ENCODE measurements at regions not wholly inside any gene's neighbourhood (a gene's known extent, or its start where the extent isn't known, plus 50 kb on each side); places are given as distances from the start of the nearest gene placed in this dataset.

GRCh38 chr4:31169846-31170245 is 449.7 kb downstream of the PCDH7 start:
- no peak overlapping the region for H4K8ac ChIP-seq (ENCODE audit: extremely low read depth, insufficient read depth, low read length)
- no peak overlapping the region for H2BK20ac ChIP-seq (ENCODE audit: low read length)
- no peaks in the 10 kb centered on the region for H3K79me2 ChIP-seq (ENCODE audit: control insufficient read depth in 1 of 2, insufficient read depth in 2 of 2, low read length in 2 of 2)
- ChIA-PET POLR2A (ENCODE audit: partially characterized antibody) (no interaction called here), CTCF (ENCODE audit: partially characterized antibody) (interaction anchor here (0.6 kb wide), 1 partner anchor 345 kb away, joined by 3 read pairs; no protein-coding TSS in a partner anchor)
- no peak overlapping the region for H3K23ac ChIP-seq (ENCODE audit: insufficient read length)
- no peaks in the 10 kb centered on the region for H3K79me1 ChIP-seq (ENCODE audit: low read depth, low read length)
- H4K91ac ChIP-seq (replicated peaks; ENCODE audit: insufficient read length, low read length) = no peak overlapping the region
- no peaks in the 10 kb centered on the region; a peak in 1 of 7 replicates for H3K4me1 ChIP-seq (replicated peaks in 1 of 4; ENCODE audit: control insufficient read depth in 3 of 4, insufficient read depth in 4 of 4, low read length in 3 of 4)
- H3K4ac ChIP-seq (replicated peaks; ENCODE audit: insufficient read length, low read depth, low read length) = no peak overlapping the region
- H2AFZ ChIP-seq (ENCODE audit: low read length) = peak overlapping the region; percentile 87
- no peak overlapping the region for H2BK15ac ChIP-seq (ENCODE audit: low read length)
- no peak overlapping the region for H3K4me3 ChIP-seq (ENCODE audit: extremely low read depth in 1 of 4, insufficient read depth in 2 of 4, low read depth in 3 of 4, low read length in 4 of 4)
- no peak overlapping the region for H3K9ac ChIP-seq (replicated peaks in 1 of 4; ENCODE audit: extremely low read depth in 1 of 4, low read depth in 3 of 4, low read length in 3 of 4)
- no peaks in the 10 kb centered on the region for H3K27me3 ChIP-seq (replicated peaks in 1 of 4; ENCODE audit: control insufficient read depth in 3 of 4, extremely low read depth in 1 of 4, insufficient read depth in 3 of 4, low read length in 3 of 4)
- no peak overlapping the region for H3K4me2 ChIP-seq (ENCODE audit: insufficient read depth in 1 of 2, low read depth in 2 of 2, low read length in 2 of 2)
- H2BK120ac ChIP-seq (replicated peaks; ENCODE audit: low read depth, low read length) = no peak overlapping the region
- H3K18ac ChIP-seq (ENCODE audit: extremely low read depth, low read length) = no peak overlapping the region
- H3K9me3 ChIP-seq (ENCODE audit: insufficient read depth in 2 of 2, low read depth in 1 of 2, low read length in 1 of 2) = no peaks in the 10 kb centered on the region
- no peaks in the 10 kb centered on the region for H4K20me1 ChIP-seq (replicated peaks in 1 of 2; ENCODE audit: control insufficient read depth in 1 of 2, insufficient read depth in 2 of 2, low read length in 2 of 2)
- TF ChIP-seq CREB1 (IDR thresholded peaks at IDR 0.05) = no peak
- TF ChIP-seq SP1 (IDR thresholded peaks at IDR 0.05; ENCODE audit: low read depth, low read length) = no peak
- no peak for TF ChIP-seq BCL11A (IDR thresholded peaks at IDR 0.05; ENCODE audit: low read depth in 2 of 2, low read length in 2 of 2)
- TF ChIP-seq CHD1 (IDR thresholded peaks at IDR 0.05; ENCODE audit: low read depth, low read length) = no peak
- no peak for TF ChIP-seq HDAC6 (IDR thresholded peaks at IDR 0.05; ENCODE audit: low read depth, low read length)
- TF ChIP-seq ATF2 (IDR thresholded peaks at IDR 0.05; ENCODE audit: low read length) = no peak
- no peak for TF ChIP-seq SP4 (IDR thresholded peaks at IDR 0.05; ENCODE audit: low read length)
- TF ChIP-seq NANOG (IDR thresholded peaks at IDR 0.05; ENCODE audit: insufficient read depth, low read depth, low read length, poor library complexity, severe bottlenecking) = no peak
- TF ChIP-seq POU5F1 (IDR thresholded peaks at IDR 0.05; ENCODE audit: low read depth, low read length) = no peak
- no peak overlapping the region for H2BK5ac ChIP-seq (ENCODE audit: low read depth, low read length)
- no peak overlapping the region for H2BK12ac ChIP-seq (ENCODE audit: low read depth, low read length)
- H2AK5ac ChIP-seq (ENCODE audit: low read depth, low read length) = no peak overlapping the region
- H4K5ac ChIP-seq (ENCODE audit: insufficient read length, low read depth, low read length) = no peak overlapping the region
- no peak overlapping the region for H3K27ac ChIP-seq (ENCODE audit: low read depth, low read length)
- FAIRE-seq (no peak), DNase-seq (ENCODE audit: low read depth in 1 of 2, low spot score in 2 of 2) (no peak)
- H3K36me3 ChIP-seq (ENCODE audit: control insufficient read depth in 2 of 4, insufficient read depth in 4 of 4, low read length in 3 of 4) = no peaks in the 10 kb centered on the region
- H3K23me2 ChIP-seq (ENCODE audit: low read depth, low read length) = no peaks in the 10 kb centered on the region; the same call in 1 of the 2 replicates
- H3K14ac ChIP-seq (ENCODE audit: insufficient read length) = no peak overlapping the region
- WGBS, 2 experiments (ENCODE audit: extremely low coverage in 1 of 2, insufficient coverage in 1 of 2, insufficient read length in 1 of 2, insufficient replicate concordance in 2 of 2, low coverage in 1 of 2, low lambda C conversion rate in 2 of 2, missing lambda C conversion rate in 1 of 2) = 82% methylated on average over 5 of the region's 5 CpGs; no CpG with 5 or more reads in 1 of the 2 experiments
- no peak overlapping the region for H3K56ac ChIP-seq (replicated peaks; ENCODE audit: insufficient read length, low read depth, low read length)
